K562 (cell line): ENCODE measurements at regions not wholly inside any gene's neighbourhood (a gene's known extent, or its start where the extent isn't known, plus 50 kb on each side); places are given as distances from the start of the nearest gene placed in this dataset.
A peak's percentile ranks its signal among the peaks of the same experiment; 100 is the strongest.

Experiments used
- ATAC-seq: fragments of 200-7000 bp; cut with Tn5 transposase; 3 replicates; pipeline ENCODE4 v1.9.1; 2020; ENCODE audit warnings: moderate library complexity
- BruUV-seq: library from RNA; stranded (reverse); fragments of 400-500 nt; replicated peaks from 2 replicates; lab custom pipeline; 2021; lab: Mats Ljungman, UMichigan
- CTCF ChIA-PET: fragments of 300-600 bp; formaldehyde crosslinking; extraction: SDS; loops from one replicate; lab custom pipeline; 2021; ENCODE audit warnings: low intra/inter-chr PET ratio; lab: Yijun Ruan, JAX
- POLR2A ChIA-PET: fragments of 300-600, 350-650 bp; sonication (Branson Sonifier 250); formaldehyde crosslinking; extraction: SDS; loops from one replicate; lab custom pipeline; 2021; ENCODE audit warnings: antibody characterized with exemption, inconsistent platforms; lab: Yijun Ruan, JAX
- DNase-seq, 4 experiments: peaks; one replicate each; pipeline versions ENCODE4 v3.0.0 to v3.0.0-alpha.2; 2011 to 2018; ENCODE audit warnings: low spot score in 3 of 4, mixed read lengths in 3 of 4; ENCODE audit errors: extremely low read depth in 1 of 4
- FAIRE-seq: peaks from 2 replicates; lab custom pipeline; 2011; peaks lifted over from hg19 to GRCh38; lab: Jason Lieb, UNC
- H2AFZ ChIP-seq: 2 replicates; pipeline ENCODE4 v1.6.0; 2011; ENCODE audit warnings: low read depth, low read length, control low read depth, inconsistent platforms
- H3K27ac ChIP-seq: fragments of 200-600 bp; 3 replicates; pipeline ENCODE4 v1.8.0; 2011; ENCODE audit warnings: low read depth, mild to moderate bottlenecking, control low read depth, inconsistent platforms, low read length, moderate library complexity, mixed read lengths; ENCODE audit errors: extremely low read depth
- H3K27me3 ChIP-seq, 2 experiments: fragments of 300-600 bp in 1 of 2; 2 replicates in 1 of 2; 3 replicates in 1 of 2; pipeline versions ENCODE4 v1.6.0 to v1.8.0; 2011; ENCODE audit warnings: inconsistent platforms in 2 of 2, low read length in 2 of 2, mild to moderate bottlenecking in 1 of 2, mixed read lengths in 1 of 2, moderate library complexity in 1 of 2; ENCODE audit not compliant: control insufficient read depth in 2 of 2, insufficient read depth in 2 of 2
- H3K36me3 ChIP-seq: fragments of 300-600 bp; 3 replicates; pipeline ENCODE4 v1.8.0; 2011; ENCODE audit warnings: mild to moderate bottlenecking, low read length, inconsistent platforms; ENCODE audit not compliant: control insufficient read depth, insufficient read depth
- H3K4me1 ChIP-seq, 2 experiments: fragments of 200-600 bp in 1 of 2; replicated peaks in 1 of 2; 2 replicates in 1 of 2; 3 replicates in 1 of 2; pipeline versions ENCODE4 v1.5.1 to v1.8.0; 2011; ENCODE audit warnings: inconsistent platforms in 2 of 2, low read length in 2 of 2, mild to moderate bottlenecking in 1 of 2, mixed read lengths in 1 of 2, moderate library complexity in 1 of 2; ENCODE audit not compliant: control insufficient read depth in 2 of 2, insufficient read depth in 2 of 2
- H3K4me2 ChIP-seq: 2 replicates; pipeline ENCODE4 v1.6.1; 2011; ENCODE audit warnings: low read length, control low read depth, inconsistent platforms, mixed read lengths; ENCODE audit not compliant: insufficient read depth
- H3K4me3 ChIP-seq: fragments of 200-600 bp; sonication (generic), shearing (Covaris generic); 2 replicates; pipeline ENCODE4 v1.5.1; 2016; ENCODE audit warnings: control low read depth, inconsistent platforms
- H3K79me2 ChIP-seq: fragments of 200-600 bp; 3 replicates; pipeline ENCODE4 v1.8.0; 2011; ENCODE audit warnings: low read length, inconsistent platforms; ENCODE audit not compliant: control insufficient read depth, insufficient read depth
- H3K9ac ChIP-seq, 2 experiments: 2 replicates each; pipeline versions ENCODE4 v1.6.0 to v1.6.1; 2011; ENCODE audit warnings: low read depth in 2 of 2, low read length in 2 of 2, control low read depth in 1 of 2, inconsistent platforms in 1 of 2, mild to moderate bottlenecking in 1 of 2, mixed read lengths in 1 of 2; ENCODE audit not compliant: insufficient read depth in 1 of 2
- H3K9me1 ChIP-seq: one replicate; pipeline ENCODE4 v1.6.0; 2011; ENCODE audit warnings: inconsistent platforms, mild to moderate bottlenecking, low read length, moderate library complexity; ENCODE audit not compliant: control insufficient read depth, insufficient read depth
- H3K9me3 ChIP-seq: replicated peaks from 2 replicates; pipeline ENCODE4 v1.5.1; 2011; ENCODE audit warnings: low read depth, low read length, inconsistent platforms; ENCODE audit not compliant: control insufficient read depth, insufficient read depth
- H4K20me1 ChIP-seq: replicated peaks from 2 replicates; pipeline ENCODE4 v1.6.1; 2011; ENCODE audit warnings: low read length, inconsistent platforms, mixed read lengths; ENCODE audit not compliant: control insufficient read depth, insufficient read depth
- BHLHE40 ChIP-seq: IDR thresholded peaks from 2 replicates; pipeline ENCODE4 v1.6.1; 2011; ENCODE audit warnings: low read length, improper control_type of control experiment
- E2F4 ChIP-seq: sonication (generic); formaldehyde crosslinking; IDR thresholded peaks from 2 replicates; pipeline ENCODE4 v1.8.0; 2022; ENCODE audit warnings: mild to moderate bottlenecking, low read depth, missing genetic modification reagents
- EGR1 ChIP-seq: fragments of 450-650 bp; conservative IDR thresholded peaks from 2 replicates; pipeline ENCODE4 v1.6.1; 2017; ENCODE audit warnings: mild to moderate bottlenecking
- ELK3 ChIP-seq: fragments of 450-650 bp; formaldehyde crosslinking; IDR thresholded peaks from 2 replicates; pipeline ENCODE4 v1.4.0; 2020; ENCODE audit warnings: mild to moderate bottlenecking
- ERF ChIP-seq: fragments of 450-650 bp; formaldehyde crosslinking; IDR thresholded peaks from 2 replicates; pipeline ENCODE4 v1.4.0; 2020; ENCODE audit warnings: mild to moderate bottlenecking, mixed read lengths
- FOS ChIP-seq: IDR thresholded peaks from 3 replicates; pipeline ENCODE4 v1.6.1; 2011; ENCODE audit not compliant: insufficient read length; ENCODE audit errors: extremely low read depth
- FOXJ3 ChIP-seq: sonication (generic); formaldehyde crosslinking; IDR thresholded peaks from 2 replicates; pipeline ENCODE4 v1.4.0; 2020; ENCODE audit warnings: mild to moderate bottlenecking, missing genetic modification reagents
- MLX ChIP-seq, 2 experiments: fragments of 450-650 bp in 1 of 2; sonication (generic) in 1 of 2; formaldehyde crosslinking; conservative IDR thresholded peaks; 2 replicates each; pipeline versions ENCODE4 v1.4.0 to v1.8.1; 2020 to 2022; ENCODE audit warnings: mild to moderate bottlenecking in 1 of 2, missing genetic modification reagents in 1 of 2
- SMAD4 ChIP-seq: fragments of 250-450 bp; sonication (Bioruptor Pico); conservative IDR thresholded peaks from 2 replicates; pipeline ENCODE4 v1.8.0; 2021; ENCODE audit warnings: inconsistent platforms, mild to moderate bottlenecking, moderate library complexity
- WGBS: fragments of 100-300 bp; shearing (Covaris generic); methylation state at CpG from one replicate; pipeline ENCODE4 v1.1.6; 2016; ENCODE audit warnings: low coverage, mixed read lengths; ENCODE audit not compliant: insufficient coverage; ENCODE audit errors: missing lambda C conversion rate; 5-methylcytosine and 5-hydroxymethylcytosine counted together
- in situ Hi-C: fragments of 300-500 bp; cut with MboI; formaldehyde crosslinking; loops from 4 replicates; pipeline ENCODE4 v1.15.0; 2018; ENCODE audit warnings: inconsistent platforms, mixed read lengths
- intact Hi-C: fragments of 100-400 bp; cut with micrococcal nuclease; formaldehyde crosslinking; loops from 2 replicates; pipeline ENCODE4 v1.14.2; 2022

- peak overlapping the region; percentile 34 for H3K4me2 ChIP-seq
- CTCF ChIA-PET, result no interaction called here
- POLR2A ChIA-PET, result interaction anchor here (1.1 kb wide), 1 partner anchor 9 kb away, joined by 3 read pairs; no protein-coding TSS in a partner anchor
- H3K27me3 ChIP-seq, result peaks cover 0 to 4% of the 10 kb centered on the region in 2 experiments; a peak in 1 of 5 replicates
- H3K36me3 ChIP-seq, result no peaks in the 10 kb centered on the region
- DNase-seq, result no peak
- H3K9me1 ChIP-seq, result no peaks in the 10 kb centered on the region
- no peak overlapping the region for H2AFZ ChIP-seq
- no peak for FAIRE-seq
- ATAC-seq, result no peak
- no peaks in the 10 kb centered on the region for H3K9me3 ChIP-seq
- intact Hi-C loops (no loop called here), in situ Hi-C loops (no loop called here)
- 8% methylated on average over 7 of the region's 7 CpGs for WGBS
- H4K20me1 ChIP-seq, result no peaks in the 10 kb centered on the region
- H3K4me1 ChIP-seq, result peaks cover 0 to 13% of the 10 kb centered on the region in 2 experiments; a peak in 3 of 5 replicates
- H3K27ac ChIP-seq, result no peak overlapping the region
- no TSS peak for BruUV-seq
- H3K9ac ChIP-seq, result no peak overlapping the region
- no peak overlapping the region for H3K4me3 ChIP-seq
- TF ChIP-seq E2F4 (CRISPR knock-in tag) (no peak), BHLHE40 (0 out of 2 replicates have a peak, but pooled peaks have one; percentile 20)
- no peaks in the 10 kb centered on the region for H3K79me2 ChIP-seq
Observed at GRCh38 chr12:93200291-93200917, 177.3 kb upstream of the NUDT4 start.

GRCh38 chr12:93201990-93202389 is 175.7 kb upstream of the NUDT4 start:
- Histone ChIP-seq H4K20me1 (no peaks in the 10 kb centered on the region), H3K9me1 (no peaks in the 10 kb centered on the region), H3K79me2 (no peaks in the 10 kb centered on the region), H3K4me1 (peaks cover 0 to 13% of the 10 kb centered on the region in 2 experiments; a peak in 3 of 5 replicates), H3K9me3 (no peaks in the 10 kb centered on the region), H3K36me3 (no peaks in the 10 kb centered on the region), H3K27me3 (peaks cover 0 to 4% of the 10 kb centered on the region in 2 experiments; a peak in 1 of 5 replicates), H3K4me3 (no peak overlapping the region), H2AFZ (no peak overlapping the region), H3K4me2 (no peak overlapping the region), H3K9ac (no peak overlapping the region), H3K27ac (no peak overlapping the region)
- DNase-seq, result no peak
- in situ Hi-C loops (no loop called here), intact Hi-C loops (no loop called here)
- POLR2A ChIA-PET, result interaction anchor here (0.7 kb wide), 1 partner anchor 10 kb away, joined by 3 read pairs; no protein-coding TSS in a partner anchor
- peak; percentile 47 for ATAC-seq
- no peak for FAIRE-seq
- BruUV-seq, result no TSS peak
- WGBS, result 34% methylated on average over 6 of the region's 6 CpGs
- CTCF ChIA-PET, result no interaction called here
- TF ChIP-seq MLX (CRISPR knock-in tag; conservative IDR thresholded peaks at IDR 0.05) (no peak), FOXJ3 (CRISPR knock-in tag) (no peak), EGR1 (no peak), ERF (CRISPR knock-in tag) (no peak), ELK3 (no peak), SMAD4 (CRISPR knock-in tag) (no peak), FOS (no peak)
